ENCODE measurements at regions not wholly inside any gene's neighbourhood (a gene's known extent, or its start where the extent isn't known, plus 50 kb on each side); places are given as distances from the start of the nearest gene placed in this dataset.

- Histone ChIP-seq H3K4me3 (no peak overlapping the region), H3K9me3 (no peaks in the 10 kb centered on the region), H3K4me1 (peaks cover 0 to 19% (median 0%) of the 10 kb centered on the region in 9 donors), H3K36me3 (no peaks in the 10 kb centered on the region), H3K27me3 (no peaks in the 10 kb centered on the region), H3K27ac (no peak overlapping the region)
- ATAC-seq (no peak), DNase-seq (no peak)
- intact Hi-C loops (cut with DNase I), result loop anchor here in 7 of 10 donors (5.0 to 10.0 kb wide), 7 partner anchors 74 to 347 kb away; no protein-coding TSS in a partner anchor
- 92 to 97% methylated on average over 3 of the region's 3 CpGs for WGBS, 2 donors
- no peak for TF ChIP-seq CTCF (IDR thresholded peaks at IDR 0.05)
Observed at GRCh38 chr9:105151686-105151995, 92.8 kb upstream of the SLC44A1 start.

GRCh38 chr9:105154723-105155191, 89.7 kb upstream of the SLC44A1 start:
- WGBS, 2 donors, result 72 to 74% methylated on average over 2 of the region's 2 CpGs
- Histone ChIP-seq H3K4me1 (peaks cover 0 to 32% (median 4%) of the 10 kb centered on the region in 9 donors), H3K27ac (peak overlapping the region in 1 of 10 donors; percentile 73), H3K9me3 (no peaks in the 10 kb centered on the region), H3K27me3 (no peaks in the 10 kb centered on the region), H3K4me3 (no peak overlapping the region), H3K36me3 (no peaks in the 10 kb centered on the region)
- intact Hi-C loops (cut with DNase I), result loop anchor here (2.0 to 10.0 kb wide), 17 partner anchors 77 to 350 kb away; partner anchors contain the start of gene ABCA1 (in 3 of the 10)
- DNase-seq, result peak in 1 of 2 donors; percentile 13
- peak in 5 of 8 donors; percentile 26 to 60 (median 35) for ATAC-seq
- TF ChIP-seq CTCF (IDR thresholded peaks at IDR 0.05), result no peak

GRCh38 chr9:105157171-105157583, 87.3 kb upstream of the SLC44A1 start:
- DNase-seq (peak; percentile 42 to 50), ATAC-seq (peak; percentile 86 to 93 (median 88))
- H3K27me3 ChIP-seq, result no peaks in the 10 kb centered on the region
- peak overlapping the region in 2 of 10 donors; percentile 2 to 7 for H3K27ac ChIP-seq
- intact Hi-C loops (cut with DNase I), result loop anchor here (1.0 to 10.0 kb wide), 21 partner anchors 92 to 352 kb away; partner anchors contain the start of gene ABCA1 (in 3 of the 10)
- H3K9me3 ChIP-seq, result no peaks in the 10 kb centered on the region
- WGBS, 2 donors, result 6 to 7% methylated on average over 4 of the region's 4 CpGs
- no peak overlapping the region for H3K4me3 ChIP-seq
- TF ChIP-seq CTCF (IDR thresholded peaks at IDR 0.05), result peak in 8 of 9 donors; percentile 49 to 73 (median 64)
- H3K4me1 ChIP-seq, result peaks cover 0 to 32% (median 4%) of the 10 kb centered on the region in 9 donors
- H3K36me3 ChIP-seq, result no peaks in the 10 kb centered on the region

GRCh38 chr9:105158020-105158419, 86.4 kb upstream of the SLC44A1 start:
- intact Hi-C loops (cut with DNase I), result loop anchor here (2.0 to 10.0 kb wide), 17 partner anchors 93 to 353 kb away; partner anchors contain the start of gene ABCA1 (in 3 of the 10)

More at GRCh38 chr9:105158020-105158419, 86.4 kb upstream of the SLC44A1 start:
- peaks cover 0 to 32% (median 4%) of the 10 kb centered on the region in 9 donors for H3K4me1 ChIP-seq
- H3K9me3 ChIP-seq, result no peaks in the 10 kb centered on the region
- H3K27ac ChIP-seq, result no peak overlapping the region
- H3K27me3 ChIP-seq, result no peaks in the 10 kb centered on the region
- WGBS, 2 donors, result 90% methylated on average over 12 of the region's 12 CpGs
- no peaks in the 10 kb centered on the region for H3K36me3 ChIP-seq
- no peak for TF ChIP-seq CTCF (IDR thresholded peaks at IDR 0.05)
- ATAC-seq (no peak), DNase-seq (no peak)
- H3K4me3 ChIP-seq, result no peak overlapping the region
